ENCODE measurements at regions not wholly inside any gene's neighbourhood (a gene's known extent, or its start where the extent isn't known, plus 50 kb on each side); places are given as distances from the start of the nearest gene placed in this dataset.

DNA sequence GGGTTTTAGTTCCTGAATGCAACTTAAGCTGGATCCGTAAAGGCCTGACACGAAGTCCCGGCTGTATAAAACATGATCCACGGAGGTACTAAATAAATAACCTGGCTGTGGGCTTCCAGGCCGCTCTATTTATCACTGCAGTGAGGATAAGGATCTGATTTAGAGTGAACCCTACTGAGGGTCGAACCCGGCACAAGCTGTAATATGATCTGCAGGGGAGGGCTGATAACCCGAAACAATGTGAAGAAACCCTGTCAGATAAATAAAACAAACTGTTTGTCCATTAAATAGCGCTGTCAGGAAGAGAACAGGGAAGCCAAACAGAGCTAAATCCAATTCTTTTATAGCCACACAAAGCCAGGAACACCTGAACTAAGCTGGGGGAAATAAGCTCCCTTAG, 375.6 kb upstream of the SALL1 start:
- peaks cover 0 to 13% (median 0%) of the 10 kb centered on the region in 5 donors for H3K4me1 ChIP-seq (ENCODE audit: control insufficient read depth in 5 of 5, insufficient read depth in 5 of 5, low read length in 5 of 5)
- no peak for ATAC-seq (ENCODE audit: insufficient read depth, low FRiP score)
- no peaks in the 10 kb centered on the region for H3K36me3 ChIP-seq (ENCODE audit: control insufficient read depth in 4 of 4, insufficient read depth in 4 of 4, low read length in 4 of 4)
- DNase-seq, result no peak
- no peak overlapping the region for H3K4me3 ChIP-seq
- H3K27ac ChIP-seq (ENCODE audit: low read depth in 1 of 2, low read length in 1 of 2), result no peak overlapping the region
- H3K9me3 ChIP-seq (ENCODE audit: control insufficient read depth in 4 of 4, insufficient read depth in 3 of 4, low read length in 3 of 4), result no peaks in the 10 kb centered on the region
- H3K9ac ChIP-seq (ENCODE audit: insufficient read depth in 1 of 2, low read length in 2 of 2), result no peak overlapping the region
- no peaks in the 10 kb centered on the region for H3K27me3 ChIP-seq (ENCODE audit: control insufficient read depth in 3 of 3, insufficient read depth in 3 of 3, low read length in 2 of 3)
- TF ChIP-seq, protein P1, sequence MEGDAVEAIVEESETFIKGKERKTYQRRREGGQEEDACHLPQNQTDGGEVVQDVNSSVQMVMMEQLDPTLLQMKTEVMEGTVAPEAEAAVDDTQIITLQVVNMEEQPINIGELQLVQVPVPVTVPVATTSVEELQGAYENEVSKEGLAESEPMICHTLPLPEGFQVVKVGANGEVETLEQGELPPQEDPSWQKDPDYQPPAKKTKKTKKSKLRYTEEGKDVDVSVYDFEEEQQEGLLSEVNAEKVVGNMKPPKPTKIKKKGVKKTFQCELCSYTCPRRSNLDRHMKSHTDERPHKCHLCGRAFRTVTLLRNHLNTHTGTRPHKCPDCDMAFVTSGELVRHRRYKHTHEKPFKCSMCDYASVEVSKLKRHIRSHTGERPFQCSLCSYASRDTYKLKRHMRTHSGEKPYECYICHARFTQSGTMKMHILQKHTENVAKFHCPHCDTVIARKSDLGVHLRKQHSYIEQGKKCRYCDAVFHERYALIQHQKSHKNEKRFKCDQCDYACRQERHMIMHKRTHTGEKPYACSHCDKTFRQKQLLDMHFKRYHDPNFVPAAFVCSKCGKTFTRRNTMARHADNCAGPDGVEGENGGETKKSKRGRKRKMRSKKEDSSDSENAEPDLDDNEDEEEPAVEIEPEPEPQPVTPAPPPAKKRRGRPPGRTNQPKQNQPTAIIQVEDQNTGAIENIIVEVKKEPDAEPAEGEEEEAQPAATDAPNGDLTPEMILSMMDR (IDR thresholded peaks at IDR 0.05; ENCODE audit: control extremely low read depth, extremely low read depth), result no peak
- 31 to 40% methylated on average over 9 of the region's 9 CpGs for WGBS, 2 donors

DNA sequence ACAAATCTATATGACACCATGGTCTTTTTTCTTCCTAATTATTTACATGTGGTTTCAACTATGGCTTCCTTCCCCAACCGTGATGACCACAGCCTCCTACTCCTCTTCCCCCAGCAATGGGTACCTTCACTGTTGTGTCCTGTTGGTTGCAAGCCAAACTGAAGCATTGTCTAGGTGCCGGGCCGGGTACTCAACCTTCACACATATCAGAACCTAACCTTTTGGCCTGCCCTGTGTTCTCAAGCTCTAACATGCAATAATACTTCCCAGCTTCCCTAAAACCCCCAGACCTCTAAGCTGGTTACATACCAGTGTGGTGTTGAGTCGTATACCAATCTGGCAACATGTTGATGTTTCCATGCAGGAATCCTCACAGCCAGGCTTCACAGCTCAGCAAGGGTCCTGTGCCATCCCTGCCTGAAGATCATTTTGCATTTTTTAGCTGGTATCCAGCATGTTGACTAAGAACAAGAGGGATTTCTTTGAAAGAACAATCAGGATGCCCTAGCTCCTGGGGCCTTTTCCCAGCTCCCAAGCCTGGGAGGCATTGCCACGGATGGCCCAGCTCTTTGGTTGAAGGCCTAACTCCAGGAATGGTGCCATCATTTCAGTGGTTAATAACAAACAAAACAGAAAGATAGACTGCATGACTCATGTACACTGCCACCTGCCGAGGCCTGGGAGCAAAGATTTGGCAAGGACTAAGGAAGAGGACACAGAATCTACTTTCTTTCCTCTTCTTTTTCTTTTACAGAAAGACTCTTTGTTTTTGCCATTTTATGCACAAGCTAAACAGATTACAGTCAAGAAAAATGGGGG, 373.7 kb upstream of the SALL1 start:
- Histone ChIP-seq H3K9me3 (ENCODE audit: control insufficient read depth in 4 of 4, insufficient read depth in 3 of 4, low read length in 3 of 4) (no peaks in the 10 kb centered on the region), H3K27me3 (ENCODE audit: control insufficient read depth in 3 of 3, insufficient read depth in 3 of 3, low read length in 2 of 3) (no peaks in the 10 kb centered on the region), H3K36me3 (ENCODE audit: control insufficient read depth in 4 of 4, insufficient read depth in 4 of 4, low read length in 4 of 4) (no peaks in the 10 kb centered on the region), H3K27ac (ENCODE audit: low read depth in 1 of 2, low read length in 1 of 2) (no peak overlapping the region), H3K4me1 (ENCODE audit: control insufficient read depth in 5 of 5, insufficient read depth in 5 of 5, low read length in 5 of 5) (peaks cover 0 to 13% (median 0%) of the 10 kb centered on the region in 5 donors), H3K4me3 (no peak overlapping the region), H3K9ac (ENCODE audit: insufficient read depth in 1 of 2, low read length in 2 of 2) (no peak overlapping the region)
- no peak for DNase-seq
- no peak for ATAC-seq (ENCODE audit: insufficient read depth, low FRiP score)
- TF ChIP-seq, protein P1 (IDR thresholded peaks at IDR 0.05; ENCODE audit: control extremely low read depth, extremely low read depth), result no peak
- WGBS, 2 donors, result 64 to 71% methylated on average over 6 of the region's 6 CpGs

DNA sequence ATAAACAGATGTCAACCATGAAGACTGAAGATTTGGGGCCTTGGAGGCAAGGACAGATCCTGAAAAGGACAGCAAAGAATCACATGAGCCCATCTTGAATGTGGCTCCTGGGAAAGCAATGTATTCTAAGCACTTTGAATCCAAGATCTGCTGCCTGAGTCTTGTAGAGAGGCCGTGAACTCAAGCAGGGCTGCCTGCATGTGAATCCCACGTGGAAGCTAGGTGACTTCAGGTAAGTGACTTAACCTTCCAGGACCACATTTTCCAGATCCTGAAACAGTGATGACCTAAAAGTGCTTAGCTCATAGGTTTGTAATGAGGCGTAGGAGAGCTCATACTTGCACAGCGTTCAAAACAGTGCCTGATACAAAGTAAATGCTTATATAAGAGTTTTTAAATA, 373.0 kb upstream of the SALL1 start:
- Histone ChIP-seq H3K27me3 (ENCODE audit: control insufficient read depth in 3 of 3, insufficient read depth in 3 of 3, low read length in 2 of 3) (no peaks in the 10 kb centered on the region), H3K9me3 (ENCODE audit: control insufficient read depth in 4 of 4, insufficient read depth in 3 of 4, low read length in 3 of 4) (no peaks in the 10 kb centered on the region), H3K27ac (ENCODE audit: low read depth in 1 of 2, low read length in 1 of 2) (no peak overlapping the region), H3K9ac (ENCODE audit: insufficient read depth in 1 of 2, low read length in 2 of 2) (no peak overlapping the region), H3K4me1 (ENCODE audit: control insufficient read depth in 5 of 5, insufficient read depth in 5 of 5, low read length in 5 of 5) (peaks cover 0 to 13% (median 0%) of the 10 kb centered on the region in 5 donors), H3K36me3 (ENCODE audit: control insufficient read depth in 4 of 4, insufficient read depth in 4 of 4, low read length in 4 of 4) (no peaks in the 10 kb centered on the region), H3K4me3 (no peak overlapping the region)
- no peak for DNase-seq
- TF ChIP-seq, protein P1 (IDR thresholded peaks at IDR 0.05; ENCODE audit: control extremely low read depth, extremely low read depth), result no peak
- ATAC-seq (ENCODE audit: insufficient read depth, low FRiP score), result no peak
- 68 to 91% methylated on average over 4 of the region's 4 CpGs for WGBS, 2 donors

Data from lung (tissue), 11 donors.